Lower lobe of right lung (tissue), 2 donors: ENCODE measurements at regions not wholly inside any gene's neighbourhood (a gene's known extent, or its start where the extent isn't known, plus 50 kb on each side); places are given as distances from the start of the nearest gene placed in this dataset.

ENCODE experiments used
- ATAC-seq, 2 donors: fragments of 200-7000 bp; cut with Tn5 transposase; one replicate each; pipeline ENCODE4 v1.9.1; 2020 to 2022; ENCODE audit warnings: mild to moderate bottlenecking in 2 of 2, moderate library complexity in 2 of 2
- DNase-seq: peaks from one replicate; pipeline ENCODE4 v3.0.0-alpha.2; 2020
- H3K27ac ChIP-seq: fragments of 200-600 bp; one replicate; pipeline ENCODE4 v1.8.0; 2022
- H3K27me3 ChIP-seq: fragments of 200-600 bp; one replicate; pipeline ENCODE4 v1.8.0; 2022; ENCODE audit warnings: low read depth
- H3K36me3 ChIP-seq: fragments of 200-600 bp; one replicate; pipeline ENCODE4 v1.8.0; 2022; ENCODE audit warnings: mild to moderate bottlenecking
- H3K4me1 ChIP-seq: fragments of 200-600 bp; one replicate; pipeline ENCODE4 v1.8.0; 2022
- H3K4me3 ChIP-seq: fragments of 200-600 bp; one replicate; pipeline ENCODE4 v1.8.0; 2022; ENCODE audit warnings: mild to moderate bottlenecking
- H3K9me3 ChIP-seq: fragments of 200-600 bp; one replicate; pipeline ENCODE4 v1.8.0; 2022
- intact Hi-C: fragments of 100-400 bp; cut with DNase I; formaldehyde crosslinking; loops from one replicate; pipeline ENCODE4 v1.11.0; 2022
- TF ChIP-seq, protein P1 (sequence below): fragments of 200-600 bp; IDR thresholded peaks from one replicate; pipeline ENCODE4 v1.8.0; 2022; ENCODE audit warnings: antibody characterized with exemption, mild to moderate bottlenecking
- donor health status: DM: no; HTN: yes; CAD: no; lungs with severe emphysema.

DNA sequence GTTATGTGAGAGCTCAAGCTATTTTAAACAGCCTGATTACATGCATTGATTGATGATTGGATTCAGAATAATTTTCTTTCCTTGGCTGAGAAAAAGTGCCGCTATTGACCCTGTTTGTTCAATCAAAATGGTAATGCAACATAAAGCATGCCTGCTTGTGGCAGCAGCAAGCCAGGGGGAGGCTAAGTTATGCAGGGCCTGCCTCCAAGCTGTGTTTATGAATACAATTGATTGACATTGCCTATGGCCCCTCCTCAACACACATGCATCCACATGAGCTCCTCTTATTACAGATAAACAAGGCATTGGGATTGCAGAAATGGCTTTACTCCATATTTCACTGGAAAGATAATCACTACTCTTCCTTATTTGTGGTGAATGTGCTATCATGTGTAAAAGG lies 395.6 kb downstream of the TDRD15 start:
- ATAC-seq (no peak), DNase-seq (no peak)
- no peaks in the 10 kb centered on the region for H3K27me3 ChIP-seq
- H3K9me3 ChIP-seq = no peaks in the 10 kb centered on the region
- H3K36me3 ChIP-seq = no peaks in the 10 kb centered on the region
- peaks cover 5% of the 10 kb centered on the region for H3K4me1 ChIP-seq
- H3K4me3 ChIP-seq = no peak overlapping the region
- intact Hi-C loops = no loop called here
- no peak overlapping the region for H3K27ac ChIP-seq
- TF ChIP-seq, protein P1, sequence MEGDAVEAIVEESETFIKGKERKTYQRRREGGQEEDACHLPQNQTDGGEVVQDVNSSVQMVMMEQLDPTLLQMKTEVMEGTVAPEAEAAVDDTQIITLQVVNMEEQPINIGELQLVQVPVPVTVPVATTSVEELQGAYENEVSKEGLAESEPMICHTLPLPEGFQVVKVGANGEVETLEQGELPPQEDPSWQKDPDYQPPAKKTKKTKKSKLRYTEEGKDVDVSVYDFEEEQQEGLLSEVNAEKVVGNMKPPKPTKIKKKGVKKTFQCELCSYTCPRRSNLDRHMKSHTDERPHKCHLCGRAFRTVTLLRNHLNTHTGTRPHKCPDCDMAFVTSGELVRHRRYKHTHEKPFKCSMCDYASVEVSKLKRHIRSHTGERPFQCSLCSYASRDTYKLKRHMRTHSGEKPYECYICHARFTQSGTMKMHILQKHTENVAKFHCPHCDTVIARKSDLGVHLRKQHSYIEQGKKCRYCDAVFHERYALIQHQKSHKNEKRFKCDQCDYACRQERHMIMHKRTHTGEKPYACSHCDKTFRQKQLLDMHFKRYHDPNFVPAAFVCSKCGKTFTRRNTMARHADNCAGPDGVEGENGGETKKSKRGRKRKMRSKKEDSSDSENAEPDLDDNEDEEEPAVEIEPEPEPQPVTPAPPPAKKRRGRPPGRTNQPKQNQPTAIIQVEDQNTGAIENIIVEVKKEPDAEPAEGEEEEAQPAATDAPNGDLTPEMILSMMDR = no peak

DNA sequence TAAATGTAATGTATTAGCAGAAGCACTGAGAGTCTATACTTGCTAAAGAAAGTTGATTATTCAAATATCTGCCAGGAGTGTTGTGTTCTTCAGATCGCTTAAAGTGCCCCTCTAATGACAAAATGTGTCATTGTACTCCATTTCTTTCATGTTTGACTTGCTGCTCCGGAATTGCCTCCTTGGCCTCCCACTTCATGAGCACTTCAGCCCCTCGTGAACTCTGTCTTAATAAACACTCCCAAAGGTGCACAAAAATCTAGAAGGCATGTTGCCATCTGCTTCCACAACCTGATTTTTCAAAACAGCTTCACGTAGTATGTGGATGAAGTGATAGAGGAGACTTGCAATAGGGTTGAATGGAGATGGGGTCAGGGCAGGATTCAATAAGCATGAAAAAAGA lies 396.1 kb downstream of the TDRD15 start:
- Histone ChIP-seq H3K9me3 (no peaks in the 10 kb centered on the region), H3K4me1 (peaks cover 5% of the 10 kb centered on the region), H3K27me3 (no peaks in the 10 kb centered on the region), H3K4me3 (no peak overlapping the region), H3K27ac (no peak overlapping the region), H3K36me3 (no peaks in the 10 kb centered on the region)
- ATAC-seq (peak; percentile 49 to 68), DNase-seq (peak; percentile 47)
- intact Hi-C loops = no loop called here
- TF ChIP-seq, protein P1 = no peak

DNA sequence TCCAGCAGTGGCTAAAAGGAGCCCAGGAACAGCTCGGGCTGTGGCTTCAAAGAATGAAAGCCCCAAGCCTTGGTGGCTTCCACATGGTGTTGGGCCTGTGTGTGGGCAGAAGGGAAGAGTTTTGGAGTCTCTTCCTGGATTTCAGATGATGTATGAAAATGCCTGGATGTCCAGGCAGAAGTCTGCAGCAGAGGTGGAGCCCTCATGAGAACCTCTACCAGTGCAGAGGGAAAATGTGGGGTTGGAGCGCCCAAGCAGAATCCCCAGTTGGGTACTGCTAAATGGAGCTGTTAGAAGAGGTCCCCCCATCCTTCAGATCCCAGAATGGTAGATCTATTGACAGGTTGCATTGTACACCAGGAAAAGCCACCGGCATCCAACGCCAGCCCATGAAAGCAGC lies 412.1 kb downstream of the TDRD15 start:
- H3K4me1 ChIP-seq = no peaks in the 10 kb centered on the region
- H3K27me3 ChIP-seq = no peaks in the 10 kb centered on the region
- H3K36me3 ChIP-seq = no peaks in the 10 kb centered on the region
- no peak overlapping the region for H3K4me3 ChIP-seq
- TF ChIP-seq, protein P1 = no peak
- peaks cover 12% of the 10 kb centered on the region for H3K9me3 ChIP-seq
- H3K27ac ChIP-seq = no peak overlapping the region
- no peak for ATAC-seq
- intact Hi-C loops = no loop called here
- no peak for DNase-seq

DNA sequence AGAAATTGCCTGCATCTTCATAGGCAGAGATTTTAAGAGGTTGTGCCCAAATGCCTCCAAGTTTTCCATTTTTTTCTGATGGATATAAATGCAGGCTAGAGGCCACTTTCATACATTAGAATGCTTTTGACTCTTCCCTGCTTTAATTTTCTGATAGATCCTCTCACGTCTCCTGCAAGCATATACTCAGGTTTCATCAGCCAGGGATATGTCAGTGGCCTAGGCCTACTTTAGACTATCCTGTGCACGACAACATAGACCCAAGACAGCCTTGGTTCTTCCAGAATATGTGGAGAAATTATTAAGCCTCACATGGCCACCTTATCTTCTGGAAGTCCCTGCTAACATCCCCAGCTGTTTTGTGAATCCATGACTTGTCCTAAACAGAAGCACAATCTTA lies 415.9 kb downstream of the TDRD15 start:
- DNase-seq = no peak
- no peaks in the 10 kb centered on the region for H3K4me1 ChIP-seq
- H3K27me3 ChIP-seq = no peaks in the 10 kb centered on the region
- ATAC-seq = no peak
- no peaks in the 10 kb centered on the region for H3K36me3 ChIP-seq
- peaks cover 12% of the 10 kb centered on the region for H3K9me3 ChIP-seq
- intact Hi-C loops = no loop called here
- no peak overlapping the region for H3K27ac ChIP-seq
- TF ChIP-seq, protein P1 = no peak
- no peak overlapping the region for H3K4me3 ChIP-seq

DNA sequence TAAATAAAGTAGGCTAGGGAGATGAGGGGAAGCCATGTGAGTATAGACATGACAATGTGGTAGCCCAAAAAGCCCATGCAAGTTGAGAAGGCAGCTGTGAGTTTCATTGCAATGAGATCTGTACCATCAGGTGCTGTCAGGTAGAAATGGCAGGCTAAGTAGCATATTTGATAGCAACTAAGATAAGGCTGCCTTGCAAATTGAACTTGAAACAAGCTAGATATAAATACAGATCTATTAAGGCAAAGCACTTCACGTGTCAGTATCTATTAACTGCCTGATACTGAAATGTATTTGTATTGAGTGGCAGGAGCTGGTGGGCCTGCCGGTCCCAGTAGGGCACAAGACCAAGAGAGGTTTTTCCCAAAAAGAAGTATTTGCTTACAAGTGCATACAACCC lies 419.9 kb downstream of the TDRD15 start:
- DNase-seq = no peak

More for the DNA sequence above, 419.9 kb downstream of the TDRD15 start:
- TF ChIP-seq, protein P1 = no peak
- Histone ChIP-seq H3K4me3 (no peak overlapping the region), H3K27ac (no peak overlapping the region), H3K9me3 (no peaks in the 10 kb centered on the region), H3K4me1 (no peaks in the 10 kb centered on the region), H3K27me3 (no peaks in the 10 kb centered on the region), H3K36me3 (no peaks in the 10 kb centered on the region)
- intact Hi-C loops = no loop called here
- ATAC-seq = no peak
